HG03469 (cell line): ENCODE measurements at regions not wholly inside any gene's neighbourhood (a gene's known extent, or its start where the extent isn't known, plus 50 kb on each side); places are given as distances from the start of the nearest gene placed in this dataset.
"Not testable (repeated sequence)": the region's sequence is repeated elsewhere in the genome, so short reads cannot be mapped to it uniquely, and the experiment has no call there.

Experiments
- ATAC-seq: cut with Tn5 transposase; IDR thresholded peaks from one replicate; pipeline ENCODE4 v1.9.1; 2021; ENCODE audit warnings: mild to moderate bottlenecking, moderate library complexity, moderate number of reproducible peaks; ENCODE audit not compliant: unreplicated experiment

GRCh38 chr18:40355726-40356125 is 1599.3 kb upstream of the PIK3C3 start:
- ATAC-seq, result no peak

GRCh38 chr18:40348196-40348595 is 1606.8 kb upstream of the PIK3C3 start:
- no peak for ATAC-seq

- no peak for ATAC-seq
These were observed 1607.8 kb upstream of the PIK3C3 start for GRCh38 chr18:40347261-40347660.

- no peak for ATAC-seq
These were observed 1608.9 kb upstream of the PIK3C3 start for GRCh38 chr18:40346146-40346545.

DNA sequence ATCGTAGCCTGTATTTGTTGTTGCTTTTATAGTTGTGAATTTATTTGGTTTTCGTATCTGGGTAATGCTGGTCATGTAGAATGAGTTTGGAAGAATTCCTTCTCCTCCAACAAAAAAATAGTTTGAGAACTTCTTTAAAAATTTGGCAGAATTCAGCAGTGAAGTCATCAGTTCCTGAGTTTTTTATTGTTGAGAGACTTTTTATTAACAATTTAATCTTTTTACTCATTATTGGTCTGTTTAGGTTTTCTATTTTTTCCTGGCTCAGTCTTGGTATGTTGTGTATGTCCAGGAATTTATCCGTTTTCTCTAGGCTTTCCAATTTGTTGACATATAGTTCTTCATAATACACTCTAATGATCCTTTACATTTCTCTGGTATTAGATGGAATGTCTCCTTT is 1613.3 kb upstream of the PIK3C3 start:
- ATAC-seq, result no peak

GRCh38 chr18:40338284-40338683 is 1616.8 kb upstream of the PIK3C3 start:
- ATAC-seq, result no peak

GRCh38 chr18:40326985-40327384 is 1628.0 kb upstream of the PIK3C3 start:
- no peak for ATAC-seq

DNA sequence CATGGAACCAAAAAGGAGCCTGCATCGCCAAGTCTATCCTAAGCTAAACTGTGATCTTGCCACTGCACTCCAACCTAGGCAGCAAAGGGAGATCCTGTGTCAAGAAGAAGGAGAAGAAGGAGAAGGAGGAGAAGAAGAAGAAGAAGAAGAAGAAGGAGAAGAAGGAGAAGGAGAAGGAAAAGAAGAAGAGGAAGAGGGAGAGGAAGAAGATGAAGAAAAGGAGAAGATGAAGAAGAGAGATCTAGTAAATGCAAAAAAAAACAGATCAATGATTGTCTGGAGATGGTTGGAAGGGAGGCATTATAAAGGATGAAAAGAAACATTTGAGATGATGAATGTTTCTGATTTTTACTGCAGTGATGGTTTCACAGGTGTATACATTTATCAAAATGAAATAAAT is 1629.0 kb upstream of the PIK3C3 start:
- ATAC-seq, result no peak

- no peak for ATAC-seq
These were observed 1640.8 kb upstream of the PIK3C3 start for GRCh38 chr18:40314199-40314598.

GRCh38 chr18:40313030-40313642 is 1641.9 kb upstream of the PIK3C3 start:
- ATAC-seq, result no peak

- no peak for ATAC-seq
These were observed 1647.4 kb upstream of the PIK3C3 start for GRCh38 chr18:40307627-40308026.

GRCh38 chr18:40296717-40297413 is 1658.2 kb upstream of the PIK3C3 start:
- ATAC-seq, result no peak

GRCh38 chr18:40292985-40293710 is 1661.9 kb upstream of the PIK3C3 start:
- no peak for ATAC-seq

DNA sequence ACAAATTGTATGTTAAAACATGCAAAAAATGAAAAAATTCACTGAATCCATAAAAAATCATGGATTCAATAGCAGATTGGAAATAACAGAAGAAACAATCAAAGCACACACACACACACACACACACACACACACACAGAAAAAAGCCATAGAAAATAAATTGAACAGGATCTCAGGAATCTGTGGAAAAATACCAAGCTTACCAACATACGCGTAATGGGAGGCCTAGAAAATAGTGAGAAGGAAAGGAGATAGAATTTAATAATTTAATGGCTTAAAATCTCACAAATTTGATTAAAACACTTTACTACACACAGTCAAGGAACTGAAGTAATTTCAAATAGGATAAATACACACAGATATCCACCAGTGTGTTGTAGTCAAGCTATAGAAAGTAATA is 1671.5 kb upstream of the PIK3C3 start:
- ATAC-seq, result no peak

DNA sequence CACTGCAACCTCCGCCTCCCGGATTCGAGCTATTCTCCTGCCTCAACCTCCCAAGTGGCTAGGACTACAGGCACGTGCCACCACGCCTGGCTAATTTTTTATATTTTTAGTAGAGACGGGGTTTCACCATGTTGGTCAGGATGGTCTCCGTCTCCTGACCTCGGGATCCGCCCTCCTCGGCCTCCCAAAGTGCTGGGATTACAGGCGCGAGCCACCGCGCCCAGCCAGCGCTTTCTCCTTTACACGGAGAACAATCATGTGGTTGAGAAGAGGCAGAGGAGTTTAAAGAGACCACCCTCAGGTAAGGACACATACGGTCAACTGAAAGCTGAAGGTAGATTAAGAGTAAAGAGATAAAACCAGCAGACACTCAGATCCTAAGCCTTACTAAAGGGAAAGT is 1673.7 kb upstream of the PIK3C3 start:
- ATAC-seq, result not testable (repeated sequence)

- ATAC-seq, result no peak
These were observed 1680.3 kb upstream of the PIK3C3 start for GRCh38 chr18:40274618-40275196.

- ATAC-seq, result no peak
These were observed 1682.3 kb upstream of the PIK3C3 start for GRCh38 chr18:40272630-40273231.

DNA sequence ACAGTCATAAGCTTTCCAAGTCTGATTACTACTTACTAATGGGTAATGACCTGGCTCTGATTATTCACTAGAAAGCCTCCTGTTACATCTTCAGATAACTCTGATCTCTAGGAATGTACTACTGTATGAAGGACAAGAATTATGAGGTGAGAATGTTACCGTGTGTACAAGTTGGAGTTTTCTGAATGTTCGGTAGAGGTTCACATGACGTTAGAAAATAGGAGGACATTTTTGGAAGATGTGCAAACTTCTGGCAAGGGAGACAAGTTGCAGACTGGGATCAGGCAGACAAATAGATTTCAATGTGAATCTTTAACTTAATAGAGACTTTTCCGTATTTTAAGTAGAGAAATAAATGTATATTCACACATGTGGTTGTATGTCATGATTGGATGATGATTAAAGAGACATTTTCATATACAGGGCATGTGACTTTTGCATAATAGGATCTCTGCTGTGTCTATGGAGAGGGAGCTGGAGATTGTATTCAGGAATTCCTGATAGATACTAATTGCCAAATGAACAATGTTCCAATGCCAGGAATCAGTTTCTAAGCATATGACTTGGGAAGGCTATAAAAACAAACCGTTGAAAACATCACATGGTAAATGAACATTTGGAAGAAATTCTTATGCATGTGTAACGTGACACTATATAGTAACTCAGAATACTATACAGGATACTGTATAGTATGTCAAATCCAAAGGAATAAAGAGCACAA is 1695.8 kb upstream of the PIK3C3 start:
- ATAC-seq, result no peak

DNA sequence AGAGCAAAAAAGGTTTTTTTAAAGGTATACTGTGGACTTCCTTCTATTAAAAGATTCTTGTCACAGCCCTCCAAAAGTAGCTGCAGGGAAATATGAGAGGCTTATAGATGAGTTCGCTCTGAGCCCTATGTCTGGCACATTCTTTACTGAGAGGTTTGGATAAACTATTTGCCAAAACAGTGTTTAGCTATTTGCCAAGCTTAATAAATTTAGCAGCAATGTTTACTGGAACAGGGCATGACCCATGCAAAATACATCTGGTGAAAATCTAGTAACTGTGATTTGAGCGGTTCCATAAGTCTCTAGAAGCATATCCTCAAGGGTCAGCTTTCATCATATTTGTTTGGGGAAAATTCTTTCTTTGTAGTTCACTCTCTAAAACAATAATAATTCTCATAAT is 1696.7 kb upstream of the PIK3C3 start:
- no peak for ATAC-seq

DNA sequence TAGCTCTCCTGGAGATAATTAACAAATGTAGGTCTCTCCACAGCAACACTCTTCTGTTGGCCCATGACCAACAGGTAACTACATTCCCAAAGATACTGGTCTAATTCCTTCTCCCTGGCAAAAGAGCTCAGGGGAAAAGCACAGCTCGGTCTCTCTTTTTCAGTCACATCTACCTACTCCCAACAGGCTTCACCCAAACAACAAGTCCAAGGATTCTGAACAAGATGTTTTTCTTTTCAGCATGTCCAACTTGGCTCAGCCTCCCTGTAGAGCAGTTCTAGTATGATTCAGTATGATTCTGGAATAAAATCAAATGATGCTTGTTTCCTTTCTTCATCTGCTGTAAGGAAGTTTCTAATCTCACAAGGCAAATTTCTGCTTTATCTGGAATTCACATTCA is 1704.8 kb upstream of the PIK3C3 start:
- ATAC-seq, result no peak
